ENCODE measurements at regions not wholly inside any gene's neighbourhood (a gene's known extent, or its start where the extent isn't known, plus 50 kb on each side); places are given as distances from the start of the nearest gene placed in this dataset.

DNA sequence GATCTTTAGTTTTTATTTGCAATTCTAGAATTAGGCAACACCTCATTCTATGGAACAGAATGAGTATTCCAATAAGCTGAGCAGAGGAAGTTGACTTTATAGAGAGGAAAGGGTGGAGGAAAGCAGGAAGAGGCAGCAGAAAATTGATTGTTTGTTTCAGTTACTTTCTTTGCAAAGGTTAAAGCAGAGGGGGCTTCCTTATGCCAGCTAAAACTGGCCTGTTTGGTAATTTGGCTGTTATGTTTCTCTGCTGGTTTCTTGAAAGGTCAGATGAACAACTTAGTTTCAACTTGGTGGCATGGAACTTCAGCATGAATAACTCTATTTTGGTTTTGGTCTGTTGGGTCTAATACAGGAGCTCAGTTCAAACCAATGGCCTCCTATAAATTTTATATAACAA, 190.9 kb upstream of the IL12A start:
- TF ChIP-seq CTCF (IDR thresholded peaks at IDR 0.05; ENCODE audit: low read length) (no peak), EZH2phosphoT487 (IDR thresholded peaks at IDR 0.05; ENCODE audit: low read length) (no peak)

Measured in MM.1S (cell line).